T-helper 1 cell treated with Interleukin-12 subunit alpha and Interleukin-12 subunit beta and Interleukin-4 antibody, amounts not matched to agents 30 ng/mL and 1 ng/mL, for 36 hours (primary cell): ENCODE measurements at regions not wholly inside any gene's neighbourhood (a gene's known extent, or its start where the extent isn't known, plus 50 kb on each side); places are given as distances from the start of the nearest gene placed in this dataset.

Experiments
- intact Hi-C: fragments of 100-400 bp; cut with micrococcal nuclease; formaldehyde crosslinking; loops from one replicate; pipeline ENCODE4 v1.15.1; 2024

GRCh38 chrX:10897768-10898167 lies 213.4 kb upstream of the HCCS start:
- intact Hi-C loops = no loop called here

- intact Hi-C loops = no loop called here
Measured at GRCh38 chrX:10900585-10901289, 210.4 kb upstream of the HCCS start.

GRCh38 chrX:10901290-10901633 lies 209.9 kb upstream of the HCCS start:
- intact Hi-C loops = no loop called here

DNA sequence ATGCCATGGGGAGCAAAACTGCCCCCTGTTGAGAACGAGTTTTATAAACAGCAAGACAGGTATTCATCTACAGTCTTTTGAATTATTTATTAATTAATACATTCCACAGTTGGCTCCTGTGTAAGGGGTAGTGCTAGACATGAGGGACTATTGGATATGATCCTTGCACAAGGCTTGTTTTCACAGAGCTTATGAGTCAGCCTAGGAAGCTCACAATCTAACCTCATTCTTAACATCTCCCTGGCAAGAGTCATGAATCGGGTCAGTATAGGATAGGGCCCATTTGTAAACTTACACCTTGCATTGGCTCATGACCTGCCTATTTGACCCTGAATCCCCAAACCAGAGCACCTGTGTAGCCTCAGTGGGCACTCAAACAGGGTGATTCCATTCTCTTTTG lies 209.1 kb upstream of the HCCS start:
- intact Hi-C loops = no loop called here

DNA sequence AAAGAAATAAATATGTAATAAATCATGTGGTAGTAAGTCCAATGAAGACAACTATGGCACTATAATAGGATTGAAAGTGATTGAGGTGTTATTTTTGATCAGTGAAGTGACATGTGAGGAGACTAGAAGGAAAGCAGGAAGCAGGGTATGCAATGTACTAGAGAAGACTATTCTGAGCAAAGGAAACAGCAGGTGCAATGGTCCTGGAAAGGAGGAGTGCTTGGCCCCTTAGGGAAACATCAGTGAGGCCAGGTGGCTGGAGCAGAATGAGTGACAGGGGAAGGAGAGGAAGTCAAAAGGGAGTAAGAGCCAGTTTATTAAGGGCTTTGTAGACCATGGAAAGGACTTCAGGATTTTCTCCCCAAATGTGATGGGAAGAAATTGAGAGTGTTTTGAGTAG lies 207.6 kb upstream of the HCCS start:
- intact Hi-C loops = no loop called here

DNA sequence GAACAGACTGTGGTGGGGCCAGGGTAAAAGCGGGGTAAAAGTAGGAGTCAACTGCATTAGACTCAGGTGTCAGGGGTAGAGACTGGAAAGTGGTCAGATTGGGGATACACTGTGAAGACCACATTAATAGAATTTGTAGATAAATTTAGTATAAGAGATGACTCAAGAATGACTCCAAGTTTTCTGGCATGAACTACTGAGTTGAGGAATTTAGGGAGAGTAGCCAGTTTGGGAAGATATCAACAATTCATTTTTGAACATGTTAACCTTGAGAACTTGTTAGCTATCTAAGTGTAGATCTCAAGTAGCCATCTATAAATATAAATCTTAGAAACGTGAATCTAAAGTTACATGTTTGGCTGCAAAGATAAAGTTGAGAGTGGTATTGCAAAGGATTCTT lies 206.9 kb upstream of the HCCS start:
- intact Hi-C loops = no loop called here

DNA sequence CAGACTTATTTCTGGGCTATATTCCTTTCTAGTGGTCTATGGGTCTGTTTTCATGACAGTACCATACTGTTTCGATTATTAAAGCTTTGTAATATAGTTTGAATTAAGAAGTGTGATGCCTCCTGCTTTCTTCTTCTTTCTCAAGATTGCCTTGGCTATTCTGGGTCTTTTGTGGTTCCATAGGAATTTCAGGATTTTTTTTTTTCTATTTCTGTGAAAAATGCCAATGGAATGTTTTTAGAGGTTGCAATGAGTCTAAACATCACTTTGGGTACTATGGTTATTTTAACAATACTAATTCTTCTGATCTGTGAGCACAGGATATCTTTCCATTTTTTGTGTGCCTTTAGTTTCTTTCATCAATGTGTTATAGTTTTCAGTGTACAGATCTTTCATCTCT lies 204.3 kb upstream of the HCCS start:
- intact Hi-C loops = no loop called here

- intact Hi-C loops = no loop called here
Measured at GRCh38 chrX:10922159-10922558, 189.0 kb upstream of the HCCS start.

DNA sequence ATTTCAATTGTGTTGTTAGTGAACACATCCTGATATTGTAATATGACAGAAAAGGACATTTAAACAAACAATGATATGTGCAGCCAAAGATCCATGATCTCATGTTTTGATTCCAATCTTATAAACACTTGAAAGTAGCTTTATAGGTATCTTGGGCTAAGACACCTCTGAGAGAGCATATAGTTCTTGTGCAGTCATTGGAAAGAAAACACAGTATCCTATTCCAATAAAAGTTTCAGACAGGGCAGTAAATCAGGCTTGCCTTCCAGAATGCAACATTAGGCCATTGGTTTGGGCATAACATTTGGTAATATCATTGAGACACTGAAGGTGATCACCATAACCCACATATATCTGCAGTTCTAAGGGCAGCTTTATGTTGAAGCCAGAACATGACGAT lies 188.3 kb upstream of the HCCS start:
- intact Hi-C loops = no loop called here

- intact Hi-C loops = no loop called here
Measured at GRCh38 chrX:10923466-10923865, 187.7 kb upstream of the HCCS start.

DNA sequence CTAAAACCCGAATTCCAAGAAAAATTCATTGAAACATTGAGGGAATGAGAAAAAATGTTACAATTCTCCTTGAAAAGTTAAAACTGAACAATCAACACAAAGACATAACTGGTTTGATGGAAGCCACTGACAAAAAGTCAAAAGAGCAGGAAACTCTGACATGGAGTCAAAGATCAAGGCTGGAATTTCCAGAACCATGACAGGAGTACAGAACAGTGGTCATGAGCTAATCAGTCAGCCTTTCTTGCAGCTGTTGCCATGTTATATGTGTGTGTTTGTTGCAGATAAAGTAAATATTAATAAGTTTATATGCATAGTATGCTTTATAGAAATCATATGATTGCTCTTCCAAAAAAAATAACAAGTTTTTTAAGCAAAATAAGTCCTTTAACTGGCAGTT lies 184.7 kb upstream of the HCCS start:
- intact Hi-C loops = no loop called here

- intact Hi-C loops = no loop called here
Measured at GRCh38 chrX:10926891-10927290, 184.2 kb upstream of the HCCS start.

- intact Hi-C loops = no loop called here
Measured at GRCh38 chrX:10929747-10930146, 181.4 kb upstream of the HCCS start.

GRCh38 chrX:10930151-10930550 lies 181.0 kb upstream of the HCCS start:
- intact Hi-C loops = no loop called here

GRCh38 chrX:10931976-10932375 lies 179.2 kb upstream of the HCCS start:
- intact Hi-C loops = no loop called here

- intact Hi-C loops = no loop called here
Measured at GRCh38 chrX:10932842-10933440, 178.2 kb upstream of the HCCS start.

DNA sequence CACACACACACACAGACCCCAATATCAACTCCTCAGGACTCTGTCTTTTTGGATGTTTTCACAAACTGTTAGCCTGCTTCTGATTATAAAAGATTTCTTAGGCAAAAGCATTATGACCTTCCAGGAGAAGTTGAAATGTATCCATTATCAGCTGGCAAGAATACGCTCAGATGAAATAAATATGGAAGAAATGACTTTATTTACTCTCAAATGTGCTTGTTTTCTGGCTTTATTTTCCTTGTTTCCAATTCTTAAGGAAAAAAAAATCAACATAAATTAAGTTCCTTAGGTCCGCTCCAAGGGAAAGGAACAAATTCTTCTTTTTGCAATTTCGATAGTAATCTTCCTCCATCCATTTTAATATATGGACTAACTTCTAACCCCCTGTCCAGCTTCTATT lies 175.6 kb upstream of the HCCS start:
- intact Hi-C loops = no loop called here

GRCh38 chrX:10936976-10937375 lies 174.2 kb upstream of the HCCS start:
- intact Hi-C loops = no loop called here

DNA sequence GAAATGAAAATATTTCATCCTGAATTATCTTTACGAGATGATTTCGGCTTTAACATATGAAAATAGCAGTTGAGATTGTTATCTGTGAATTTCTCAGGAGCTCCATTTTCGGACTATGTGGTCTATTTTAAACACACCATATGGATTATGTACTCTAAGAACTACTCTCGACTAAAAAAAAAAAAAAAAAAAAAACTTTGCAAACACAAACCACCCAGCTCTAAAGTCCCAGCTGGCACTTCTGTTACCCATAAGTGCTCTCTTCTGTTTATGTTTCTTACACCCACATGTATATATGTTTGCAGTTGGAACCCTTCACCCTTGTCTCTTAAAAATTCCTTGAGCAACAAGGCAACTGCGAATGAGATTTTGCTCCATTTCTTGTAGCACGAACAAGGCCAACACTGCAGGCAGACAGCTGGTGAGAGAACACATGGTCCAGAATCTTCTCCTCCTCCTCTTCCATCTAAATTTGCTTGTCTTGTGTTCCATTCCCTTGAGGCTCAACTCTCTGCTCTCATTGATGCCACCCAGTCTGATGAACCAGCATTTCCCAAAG lies 172.7 kb upstream of the HCCS start:
- intact Hi-C loops = no loop called here

- intact Hi-C loops = no loop called here
Measured at GRCh38 chrX:10939424-10939823, 171.7 kb upstream of the HCCS start.

- intact Hi-C loops = no loop called here
Measured at GRCh38 chrX:10944136-10944885, 166.8 kb upstream of the HCCS start.

GRCh38 chrX:10945498-10945897 lies 165.6 kb upstream of the HCCS start:
- intact Hi-C loops = no loop called here

GRCh38 chrX:10949541-10949940 lies 161.6 kb upstream of the HCCS start:
- intact Hi-C loops = no loop called here
